Cardiac muscle cell (in vitro differentiated cells and primary cell): ENCODE measurements at regions not wholly inside any gene's neighbourhood (a gene's known extent, or its start where the extent isn't known, plus 50 kb on each side); places are given as distances from the start of the nearest gene placed in this dataset.
A peak's percentile ranks its signal among the peaks of the same experiment; 100 is the strongest.

Source experiments
- DNase-seq, 2 donors: peaks; one replicate each; pipeline versions ENCODE4 v3.0.0 to v3.0.0-alpha.2; 2010 to 2017; ENCODE audit warnings: low read depth in 1 of 2, low spot score in 1 of 2
- H3K27ac ChIP-seq: fragments of 200-600 bp; sonication (generic); 2 replicates; pipeline ENCODE4 v1.5.1; 2016
- H3K27me3 ChIP-seq: fragments of 200-600 bp; sonication (generic); 2 replicates; pipeline ENCODE4 v1.6.0; 2016; ENCODE audit warnings: control low read depth
- H3K36me3 ChIP-seq: fragments of 200-600 bp; sonication (generic); 2 replicates; pipeline ENCODE4 v1.5.1; 2016; ENCODE audit warnings: control low read depth
- H3K4me1 ChIP-seq: fragments of 200-600 bp; sonication (generic); 2 replicates; pipeline ENCODE4 v1.8.1; 2017; ENCODE audit warnings: low read depth, mild to moderate bottlenecking, mixed run types
- H3K4me3 ChIP-seq: fragments of 200-600 bp; sonication (generic); 2 replicates; pipeline ENCODE4 v1.5.1; 2016; ENCODE audit warnings: mild to moderate bottlenecking
- H3K9me3 ChIP-seq: fragments of 200-600 bp; sonication (generic); 2 replicates; pipeline ENCODE4 v1.5.1; 2017; ENCODE audit warnings: low read depth, mild to moderate bottlenecking, control low read depth
- TF ChIP-seq, protein P1 (sequence below): IDR thresholded peaks from 2 replicates; pipeline ENCODE4 v1.5.1; 2012; ENCODE audit warnings: low read depth, mild to moderate bottlenecking, low read length

DNA sequence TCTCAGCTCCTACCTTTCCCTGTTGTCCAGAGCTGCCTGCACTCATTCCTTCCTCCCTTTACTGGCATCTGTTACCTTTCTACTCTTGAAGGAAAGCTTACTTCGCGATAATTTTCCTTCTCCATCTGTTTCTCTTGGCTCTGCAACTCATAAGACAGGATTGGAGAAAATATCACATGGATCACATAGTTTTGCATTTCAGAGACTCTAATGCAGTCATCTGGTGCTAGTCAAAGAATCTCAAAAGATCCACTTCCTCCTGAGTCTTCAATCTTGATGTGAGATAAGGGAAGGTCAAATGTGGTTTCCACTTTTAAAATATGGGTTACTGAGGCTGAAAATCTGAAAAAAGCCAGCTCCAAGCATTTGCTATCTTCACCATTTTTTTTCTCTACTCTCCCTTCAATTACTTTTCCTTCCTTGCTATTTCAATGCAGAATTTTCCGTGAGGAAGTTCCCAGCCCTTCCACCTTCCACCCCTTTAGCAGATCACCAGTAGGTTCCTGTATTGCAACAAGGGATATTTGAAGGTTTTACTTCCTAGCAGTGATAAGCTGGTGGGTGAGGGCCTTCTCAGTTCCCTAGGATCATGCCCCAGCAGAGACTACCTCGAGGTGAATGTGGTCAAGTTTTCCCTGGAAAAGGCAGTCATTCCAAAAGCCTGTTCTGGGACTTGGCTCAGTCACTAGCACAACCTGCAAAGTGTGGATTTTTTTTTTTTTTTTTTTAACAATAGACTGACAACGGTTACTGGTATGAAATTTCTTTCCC lies 62.8 kb upstream of the LRRC1 start:
- H3K4me3 ChIP-seq, result no peak overlapping the region
- DNase-seq, result no peak
- no peaks in the 10 kb centered on the region for H3K27me3 ChIP-seq
- H3K9me3 ChIP-seq, result no peaks in the 10 kb centered on the region
- no peak overlapping the region for H3K27ac ChIP-seq
- peaks cover 30% of the 10 kb centered on the region for H3K4me1 ChIP-seq
- H3K36me3 ChIP-seq, result no peaks in the 10 kb centered on the region
- TF ChIP-seq, protein P1, sequence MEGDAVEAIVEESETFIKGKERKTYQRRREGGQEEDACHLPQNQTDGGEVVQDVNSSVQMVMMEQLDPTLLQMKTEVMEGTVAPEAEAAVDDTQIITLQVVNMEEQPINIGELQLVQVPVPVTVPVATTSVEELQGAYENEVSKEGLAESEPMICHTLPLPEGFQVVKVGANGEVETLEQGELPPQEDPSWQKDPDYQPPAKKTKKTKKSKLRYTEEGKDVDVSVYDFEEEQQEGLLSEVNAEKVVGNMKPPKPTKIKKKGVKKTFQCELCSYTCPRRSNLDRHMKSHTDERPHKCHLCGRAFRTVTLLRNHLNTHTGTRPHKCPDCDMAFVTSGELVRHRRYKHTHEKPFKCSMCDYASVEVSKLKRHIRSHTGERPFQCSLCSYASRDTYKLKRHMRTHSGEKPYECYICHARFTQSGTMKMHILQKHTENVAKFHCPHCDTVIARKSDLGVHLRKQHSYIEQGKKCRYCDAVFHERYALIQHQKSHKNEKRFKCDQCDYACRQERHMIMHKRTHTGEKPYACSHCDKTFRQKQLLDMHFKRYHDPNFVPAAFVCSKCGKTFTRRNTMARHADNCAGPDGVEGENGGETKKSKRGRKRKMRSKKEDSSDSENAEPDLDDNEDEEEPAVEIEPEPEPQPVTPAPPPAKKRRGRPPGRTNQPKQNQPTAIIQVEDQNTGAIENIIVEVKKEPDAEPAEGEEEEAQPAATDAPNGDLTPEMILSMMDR, result no peak

DNA sequence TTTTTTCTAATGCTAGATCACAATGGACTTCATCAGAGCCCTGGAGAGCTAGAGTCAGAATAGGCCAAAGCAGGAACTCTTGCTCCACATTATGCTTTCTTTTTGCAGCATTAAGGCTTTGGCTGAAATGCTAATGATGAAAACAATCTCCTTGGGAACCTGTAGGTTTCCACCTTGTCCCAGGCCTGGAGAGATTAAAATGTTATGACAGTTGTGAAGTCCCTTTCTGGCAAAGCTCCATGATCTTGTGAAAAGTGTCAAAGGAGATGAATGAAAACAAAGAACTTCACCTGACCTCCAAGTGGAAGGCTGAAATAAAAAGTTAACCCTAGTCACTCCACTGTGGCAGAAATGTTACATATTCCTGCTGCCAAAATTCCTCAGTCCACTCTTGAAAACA lies 64.0 kb upstream of the LRRC1 start:
- no peak for DNase-seq
- Histone ChIP-seq H3K27me3 (no peaks in the 10 kb centered on the region), H3K4me1 (peaks cover 26% of the 10 kb centered on the region), H3K27ac (peak overlapping the region; percentile 3), H3K4me3 (no peak overlapping the region), H3K36me3 (no peaks in the 10 kb centered on the region), H3K9me3 (no peaks in the 10 kb centered on the region)
- TF ChIP-seq, protein P1, result no peak

DNA sequence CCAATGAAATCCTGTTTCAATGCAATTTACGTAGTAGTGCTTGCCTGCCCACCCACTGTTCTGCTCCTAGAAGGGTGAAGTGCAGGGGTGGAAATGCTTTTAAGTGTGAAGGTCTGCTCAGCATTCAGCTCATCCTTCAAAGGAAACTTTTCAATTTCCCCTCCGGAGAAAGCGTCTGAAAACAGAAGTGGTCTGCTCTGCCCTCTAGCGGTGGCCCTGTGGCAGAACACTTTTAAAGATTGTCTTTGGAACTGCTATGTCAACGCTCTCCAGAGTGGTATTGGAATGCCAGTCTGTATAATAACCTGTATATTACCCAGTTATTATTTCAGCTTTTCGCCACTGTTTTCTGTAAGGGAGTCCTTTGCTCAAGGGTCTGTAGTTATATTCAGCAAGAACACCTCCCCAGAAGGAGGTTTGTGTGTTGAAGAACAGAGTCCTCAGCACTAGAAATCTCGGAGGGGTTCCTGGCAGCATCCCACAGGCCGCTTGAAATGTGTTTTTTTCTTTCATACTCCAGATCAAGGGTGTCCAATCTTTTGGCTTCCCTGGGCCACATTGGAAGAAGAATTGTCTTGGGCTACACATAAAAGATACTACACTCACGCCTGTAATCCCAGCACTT lies 63.1 kb upstream of the KLHL31 start:
- TF ChIP-seq, protein P1, result peak; percentile 88
- Histone ChIP-seq H3K4me3 (no peak overlapping the region), H3K4me1 (peaks cover 13% of the 10 kb centered on the region), H3K9me3 (no peaks in the 10 kb centered on the region), H3K27me3 (no peaks in the 10 kb centered on the region), H3K36me3 (no peaks in the 10 kb centered on the region), H3K27ac (no peak overlapping the region)
- peak; percentile 58 to 73 for DNase-seq

DNA sequence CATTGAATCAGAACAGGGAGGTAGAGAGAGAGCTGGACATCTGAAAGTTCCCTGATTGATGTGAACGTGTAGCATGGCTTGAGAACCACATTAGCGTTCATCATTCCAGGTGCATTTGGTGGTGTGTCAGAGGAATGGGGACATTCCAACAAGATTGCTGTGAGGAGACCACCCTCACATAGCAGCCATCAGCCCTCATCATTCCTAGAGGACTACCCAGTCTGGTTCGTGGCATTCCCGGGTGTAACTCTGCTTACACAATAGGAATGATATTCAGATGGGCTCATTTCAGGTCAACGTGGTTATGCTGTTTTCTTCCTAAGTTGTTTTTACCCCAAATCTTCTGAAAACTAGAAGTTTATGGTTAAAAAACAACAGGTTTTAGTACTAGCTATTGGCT lies 62.2 kb upstream of the KLHL31 start:
- no peaks in the 10 kb centered on the region for H3K9me3 ChIP-seq
- no peaks in the 10 kb centered on the region for H3K36me3 ChIP-seq
- H3K4me3 ChIP-seq, result no peak overlapping the region
- TF ChIP-seq, protein P1, result no peak
- no peak for DNase-seq
- no peaks in the 10 kb centered on the region for H3K27me3 ChIP-seq
- H3K27ac ChIP-seq, result no peak overlapping the region
- H3K4me1 ChIP-seq, result peaks cover 13% of the 10 kb centered on the region

- H3K9me3 ChIP-seq, result no peaks in the 10 kb centered on the region
- no peak overlapping the region for H3K4me3 ChIP-seq
- H3K36me3 ChIP-seq, result no peaks in the 10 kb centered on the region
- peak; percentile 82 to 84 for DNase-seq
- peaks cover 6% of the 10 kb centered on the region for H3K4me1 ChIP-seq
- no peaks in the 10 kb centered on the region for H3K27me3 ChIP-seq
- TF ChIP-seq, protein P1, result peak; percentile 98
- no peak overlapping the region for H3K27ac ChIP-seq
These were observed 60.4 kb upstream of the KLHL31 start for GRCh38 chr6:53725791-53726575.
